NCI-H526 (cell line): ENCODE measurements at regions not wholly inside any gene's neighbourhood (a gene's known extent, or its start where the extent isn't known, plus 50 kb on each side); places are given as distances from the start of the nearest gene placed in this dataset.
"Not testable (repeated sequence)": the region's sequence is repeated elsewhere in the genome, so short reads cannot be mapped to it uniquely, and the experiment has no call there.

Source experiments
- DNase-seq, 2 experiments: peaks; one replicate each; lab custom pipeline; 2025; lab: John Stamatoyannopoulos, UW

GRCh38 chr6:81624453-81624852 is 128.0 kb downstream of the TENT5A start:
- DNase-seq: no peak

- DNase-seq: no peak
These were observed 129.2 kb downstream of the TENT5A start for GRCh38 chr6:81623106-81623759.

GRCh38 chr6:81621816-81622395 is 130.6 kb downstream of the TENT5A start:
- no peak for DNase-seq

- peak in 1 of 2 experiments; percentile 11 for DNase-seq
These were observed 138.2 kb downstream of the TENT5A start for GRCh38 chr6:81614292-81614691.

- no peak for DNase-seq
These were observed 138.9 kb downstream of the TENT5A start for GRCh38 chr6:81613606-81614005.

GRCh38 chr6:81612136-81612535 is 140.3 kb downstream of the TENT5A start:
- no peak for DNase-seq

GRCh38 chr6:81609736-81610135 is 142.7 kb downstream of the TENT5A start:
- DNase-seq: no peak

GRCh38 chr6:81608776-81609175 is 143.7 kb downstream of the TENT5A start:
- no peak for DNase-seq

- DNase-seq: no peak
These were observed 145.5 kb downstream of the TENT5A start for GRCh38 chr6:81606965-81607381.

- no peak for DNase-seq
These were observed 147.0 kb downstream of the TENT5A start for GRCh38 chr6:81605526-81605925.

GRCh38 chr6:81601918-81602317 is 150.6 kb downstream of the TENT5A start:
- no peak for DNase-seq

GRCh38 chr6:81600488-81600887 is 152.0 kb downstream of the TENT5A start:
- not testable (repeated sequence) for DNase-seq

GRCh38 chr6:81594501-81594900 is 158.0 kb downstream of the TENT5A start:
- DNase-seq: no peak

- DNase-seq: no peak
These were observed 162.2 kb downstream of the TENT5A start for GRCh38 chr6:81590314-81590691.

GRCh38 chr6:81589465-81590313 is 162.8 kb downstream of the TENT5A start:
- DNase-seq: peak in 1 of 2 experiments; percentile 30

- DNase-seq: not testable (repeated sequence)
These were observed 166.8 kb downstream of the TENT5A start for GRCh38 chr6:81585686-81586085.

- DNase-seq: not testable (repeated sequence)
These were observed 168.3 kb downstream of the TENT5A start for GRCh38 chr6:81584156-81584555.

GRCh38 chr6:81575442-81575841 is 177.0 kb downstream of the TENT5A start:
- no peak for DNase-seq

- no peak for DNase-seq
These were observed 180.5 kb downstream of the TENT5A start for GRCh38 chr6:81572020-81572419.

GRCh38 chr6:81570681-81571080 is 181.8 kb downstream of the TENT5A start:
- DNase-seq: no peak

- DNase-seq: no peak
These were observed 183.5 kb downstream of the TENT5A start for GRCh38 chr6:81568973-81569372.

- no peak for DNase-seq
These were observed 187.4 kb downstream of the TENT5A start for GRCh38 chr6:81565071-81565470.

- peak in 1 of 2 experiments; percentile 1 for DNase-seq
These were observed 187.9 kb downstream of the TENT5A start for GRCh38 chr6:81564470-81565068.
